ENCODE measurements at regions not wholly inside any gene's neighbourhood (a gene's known extent, or its start where the extent isn't known, plus 50 kb on each side); places are given as distances from the start of the nearest gene placed in this dataset.

DNA sequence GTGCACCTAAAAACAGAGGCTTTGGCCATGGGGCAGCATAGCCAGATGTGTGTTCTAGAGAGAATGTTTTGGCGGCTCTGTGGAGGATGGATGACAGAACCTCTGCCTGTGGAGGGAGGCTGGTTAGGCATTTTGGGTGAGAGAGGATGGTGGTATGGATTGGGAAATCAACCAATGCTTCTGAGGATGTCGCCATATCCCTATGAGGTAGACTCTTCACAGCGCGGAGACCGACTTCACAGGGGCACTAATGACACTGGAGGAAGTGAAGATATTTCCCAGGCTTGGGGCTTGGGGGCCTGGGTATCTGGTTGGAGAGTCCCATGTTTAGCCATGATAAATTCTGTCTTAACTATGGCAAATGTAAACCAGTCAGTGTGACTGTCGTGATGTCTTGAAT, 140.6 kb upstream of the KLF4 start:
- ChIA-PET POLR2A (no interaction called here), CTCF (no interaction called here)
- Histone ChIP-seq H3K36me3 (ENCODE audit: control insufficient read depth in 2 of 2, insufficient read depth in 1 of 2, low read length in 2 of 2) (no peaks in the 10 kb centered on the region), H3K4me3 (ENCODE audit: low read depth, low read length) (no peak overlapping the region), H3K4me1 (ENCODE audit: control insufficient read depth, insufficient read depth, low read length) (no peaks in the 10 kb centered on the region), H3K27ac (ENCODE audit: extremely low read depth, low read depth, low read length) (no peak overlapping the region), H3K9me3 (ENCODE audit: control insufficient read depth, insufficient read depth, low read depth, low read length) (no peaks in the 10 kb centered on the region)
- TF ChIP-seq ZNF623 (tag by site-specific recombination; IDR thresholded peaks at IDR 0.05) (no peak), ZNF426 (tag by site-specific recombination; IDR thresholded peaks at IDR 0.05) (no peak), ZNF600 (tag by site-specific recombination; IDR thresholded peaks at IDR 0.05) (no peak), ZNF670 (tag by site-specific recombination; IDR thresholded peaks at IDR 0.05; ENCODE audit: low read depth) (no peak), ZBTB17 (tag by site-specific recombination; IDR thresholded peaks at IDR 0.05) (no peak), BCL11B (tag by site-specific recombination; IDR thresholded peaks at IDR 0.05; ENCODE audit: low read depth) (no peak), ZNF791 (tag by site-specific recombination; IDR thresholded peaks at IDR 0.05) (no peak)
- TF ChIP-seq, protein P1, sequence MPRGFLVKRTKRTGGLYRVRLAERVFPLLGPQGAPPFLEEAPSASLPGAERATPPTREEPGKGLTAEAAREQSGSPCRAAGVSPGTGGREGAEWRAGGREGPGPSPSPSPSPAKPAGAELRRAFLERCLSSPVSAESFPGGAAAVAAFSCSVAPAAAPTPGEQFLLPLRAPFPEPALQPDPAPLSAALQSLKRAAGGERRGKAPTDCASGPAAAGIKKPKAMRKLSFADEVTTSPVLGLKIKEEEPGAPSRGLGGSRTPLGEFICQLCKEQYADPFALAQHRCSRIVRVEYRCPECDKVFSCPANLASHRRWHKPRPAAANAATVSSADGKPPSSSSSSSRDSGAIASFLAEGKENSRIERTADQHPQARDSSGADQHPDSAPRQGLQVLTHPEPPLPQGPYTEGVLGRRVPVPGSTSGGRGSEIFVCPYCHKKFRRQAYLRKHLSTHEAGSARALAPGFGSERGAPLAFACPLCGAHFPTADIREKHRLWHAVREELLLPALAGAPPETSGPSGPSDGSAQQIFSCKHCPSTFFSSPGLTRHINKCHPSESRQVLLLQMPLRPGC (tag by site-specific recombination; IDR thresholded peaks at IDR 0.05) = no peak
- TF ChIP-seq, protein P2, sequence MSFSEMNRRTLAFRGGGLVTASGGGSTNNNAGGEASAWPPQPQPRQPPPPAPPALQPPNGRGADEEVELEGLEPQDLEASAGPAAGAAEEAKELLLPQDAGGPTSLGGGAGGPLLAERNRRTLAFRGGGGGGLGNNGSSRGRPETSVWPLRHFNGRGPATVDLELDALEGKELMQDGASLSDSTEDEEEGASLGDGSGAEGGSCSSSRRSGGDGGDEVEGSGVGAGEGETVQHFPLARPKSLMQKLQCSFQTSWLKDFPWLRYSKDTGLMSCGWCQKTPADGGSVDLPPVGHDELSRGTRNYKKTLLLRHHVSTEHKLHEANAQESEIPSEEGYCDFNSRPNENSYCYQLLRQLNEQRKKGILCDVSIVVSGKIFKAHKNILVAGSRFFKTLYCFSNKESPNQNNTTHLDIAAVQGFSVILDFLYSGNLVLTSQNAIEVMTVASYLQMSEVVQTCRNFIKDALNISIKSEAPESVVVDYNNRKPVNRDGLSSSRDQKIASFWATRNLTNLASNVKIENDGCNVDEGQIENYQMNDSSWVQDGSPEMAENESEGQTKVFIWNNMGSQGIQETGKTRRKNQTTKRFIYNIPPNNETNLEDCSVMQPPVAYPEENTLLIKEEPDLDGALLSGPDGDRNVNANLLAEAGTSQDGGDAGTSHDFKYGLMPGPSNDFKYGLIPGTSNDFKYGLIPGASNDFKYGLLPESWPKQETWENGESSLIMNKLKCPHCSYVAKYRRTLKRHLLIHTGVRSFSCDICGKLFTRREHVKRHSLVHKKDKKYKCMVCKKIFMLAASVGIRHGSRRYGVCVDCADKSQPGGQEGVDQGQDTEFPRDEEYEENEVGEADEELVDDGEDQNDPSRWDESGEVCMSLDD (tag by site-specific recombination; IDR thresholded peaks at IDR 0.05) = no peak
- TF ChIP-seq, protein P3, sequence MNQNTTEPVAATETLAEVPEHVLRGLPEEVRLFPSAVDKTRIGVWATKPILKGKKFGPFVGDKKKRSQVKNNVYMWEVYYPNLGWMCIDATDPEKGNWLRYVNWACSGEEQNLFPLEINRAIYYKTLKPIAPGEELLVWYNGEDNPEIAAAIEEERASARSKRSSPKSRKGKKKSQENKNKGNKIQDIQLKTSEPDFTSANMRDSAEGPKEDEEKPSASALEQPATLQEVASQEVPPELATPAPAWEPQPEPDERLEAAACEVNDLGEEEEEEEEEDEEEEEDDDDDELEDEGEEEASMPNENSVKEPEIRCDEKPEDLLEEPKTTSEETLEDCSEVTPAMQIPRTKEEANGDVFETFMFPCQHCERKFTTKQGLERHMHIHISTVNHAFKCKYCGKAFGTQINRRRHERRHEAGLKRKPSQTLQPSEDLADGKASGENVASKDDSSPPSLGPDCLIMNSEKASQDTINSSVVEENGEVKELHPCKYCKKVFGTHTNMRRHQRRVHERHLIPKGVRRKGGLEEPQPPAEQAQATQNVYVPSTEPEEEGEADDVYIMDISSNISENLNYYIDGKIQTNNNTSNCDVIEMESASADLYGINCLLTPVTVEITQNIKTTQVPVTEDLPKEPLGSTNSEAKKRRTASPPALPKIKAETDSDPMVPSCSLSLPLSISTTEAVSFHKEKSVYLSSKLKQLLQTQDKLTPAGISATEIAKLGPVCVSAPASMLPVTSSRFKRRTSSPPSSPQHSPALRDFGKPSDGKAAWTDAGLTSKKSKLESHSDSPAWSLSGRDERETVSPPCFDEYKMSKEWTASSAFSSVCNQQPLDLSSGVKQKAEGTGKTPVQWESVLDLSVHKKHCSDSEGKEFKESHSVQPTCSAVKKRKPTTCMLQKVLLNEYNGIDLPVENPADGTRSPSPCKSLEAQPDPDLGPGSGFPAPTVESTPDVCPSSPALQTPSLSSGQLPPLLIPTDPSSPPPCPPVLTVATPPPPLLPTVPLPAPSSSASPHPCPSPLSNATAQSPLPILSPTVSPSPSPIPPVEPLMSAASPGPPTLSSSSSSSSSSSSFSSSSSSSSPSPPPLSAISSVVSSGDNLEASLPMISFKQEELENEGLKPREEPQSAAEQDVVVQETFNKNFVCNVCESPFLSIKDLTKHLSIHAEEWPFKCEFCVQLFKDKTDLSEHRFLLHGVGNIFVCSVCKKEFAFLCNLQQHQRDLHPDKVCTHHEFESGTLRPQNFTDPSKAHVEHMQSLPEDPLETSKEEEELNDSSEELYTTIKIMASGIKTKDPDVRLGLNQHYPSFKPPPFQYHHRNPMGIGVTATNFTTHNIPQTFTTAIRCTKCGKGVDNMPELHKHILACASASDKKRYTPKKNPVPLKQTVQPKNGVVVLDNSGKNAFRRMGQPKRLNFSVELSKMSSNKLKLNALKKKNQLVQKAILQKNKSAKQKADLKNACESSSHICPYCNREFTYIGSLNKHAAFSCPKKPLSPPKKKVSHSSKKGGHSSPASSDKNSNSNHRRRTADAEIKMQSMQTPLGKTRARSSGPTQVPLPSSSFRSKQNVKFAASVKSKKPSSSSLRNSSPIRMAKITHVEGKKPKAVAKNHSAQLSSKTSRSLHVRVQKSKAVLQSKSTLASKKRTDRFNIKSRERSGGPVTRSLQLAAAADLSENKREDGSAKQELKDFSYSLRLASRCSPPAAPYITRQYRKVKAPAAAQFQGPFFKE (tag by site-specific recombination; IDR thresholded peaks at IDR 0.05; ENCODE audit: borderline replicate concordance) = no peak
- TF ChIP-seq, protein P4, sequence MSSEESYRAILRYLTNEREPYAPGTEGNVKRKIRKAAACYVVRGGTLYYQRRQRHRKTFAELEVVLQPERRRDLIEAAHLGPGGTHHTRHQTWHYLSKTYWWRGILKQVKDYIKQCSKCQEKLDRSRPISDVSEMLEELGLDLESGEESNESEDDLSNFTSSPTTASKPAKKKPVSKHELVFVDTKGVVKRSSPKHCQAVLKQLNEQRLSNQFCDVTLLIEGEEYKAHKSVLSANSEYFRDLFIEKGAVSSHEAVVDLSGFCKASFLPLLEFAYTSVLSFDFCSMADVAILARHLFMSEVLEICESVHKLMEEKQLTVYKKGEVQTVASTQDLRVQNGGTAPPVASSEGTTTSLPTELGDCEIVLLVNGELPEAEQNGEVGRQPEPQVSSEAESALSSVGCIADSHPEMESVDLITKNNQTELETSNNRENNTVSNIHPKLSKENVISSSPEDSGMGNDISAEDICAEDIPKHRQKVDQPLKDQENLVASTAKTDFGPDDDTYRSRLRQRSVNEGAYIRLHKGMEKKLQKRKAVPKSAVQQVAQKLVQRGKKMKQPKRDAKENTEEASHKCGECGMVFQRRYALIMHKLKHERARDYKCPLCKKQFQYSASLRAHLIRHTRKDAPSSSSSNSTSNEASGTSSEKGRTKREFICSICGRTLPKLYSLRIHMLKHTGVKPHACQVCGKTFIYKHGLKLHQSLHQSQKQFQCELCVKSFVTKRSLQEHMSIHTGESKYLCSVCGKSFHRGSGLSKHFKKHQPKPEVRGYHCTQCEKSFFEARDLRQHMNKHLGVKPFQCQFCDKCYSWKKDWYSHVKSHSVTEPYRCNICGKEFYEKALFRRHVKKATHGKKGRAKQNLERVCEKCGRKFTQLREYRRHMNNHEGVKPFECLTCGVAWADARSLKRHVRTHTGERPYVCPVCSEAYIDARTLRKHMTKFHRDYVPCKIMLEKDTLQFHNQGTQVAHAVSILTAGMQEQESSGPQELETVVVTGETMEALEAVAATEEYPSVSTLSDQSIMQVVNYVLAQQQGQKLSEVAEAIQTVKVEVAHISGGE (tag by site-specific recombination; conservative IDR thresholded peaks at IDR 0.05; ENCODE audit: low read depth) = no peak
- TF ChIP-seq, protein P5, sequence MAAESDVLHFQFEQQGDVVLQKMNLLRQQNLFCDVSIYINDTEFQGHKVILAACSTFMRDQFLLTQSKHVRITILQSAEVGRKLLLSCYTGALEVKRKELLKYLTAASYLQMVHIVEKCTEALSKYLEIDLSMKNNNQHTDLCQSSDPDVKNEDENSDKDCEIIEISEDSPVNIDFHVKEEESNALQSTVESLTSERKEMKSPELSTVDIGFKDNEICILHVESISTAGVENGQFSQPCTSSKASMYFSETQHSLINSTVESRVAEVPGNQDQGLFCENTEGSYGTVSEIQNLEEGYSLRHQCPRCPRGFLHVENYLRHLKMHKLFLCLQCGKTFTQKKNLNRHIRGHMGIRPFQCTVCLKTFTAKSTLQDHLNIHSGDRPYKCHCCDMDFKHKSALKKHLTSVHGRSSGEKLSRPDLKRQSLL (tag by site-specific recombination; IDR thresholded peaks at IDR 0.05) = no peak
